ENCODE measurements at regions not wholly inside any gene's neighbourhood (a gene's known extent, or its start where the extent isn't known, plus 50 kb on each side); places are given as distances from the start of the nearest gene placed in this dataset.

- no peak for DNase-seq (ENCODE audit: low read depth)
Observed at GRCh38 chr2:223386189-223386588, 216.0 kb downstream of the SCG2 start.

GRCh38 chr2:223386984-223387383, 215.2 kb downstream of the SCG2 start:
- no peak for DNase-seq (ENCODE audit: low read depth)

- DNase-seq (ENCODE audit: low read depth) = no peak
Observed at GRCh38 chr2:223389624-223390023, 212.5 kb downstream of the SCG2 start.

- no peak for DNase-seq (ENCODE audit: low read depth)
Observed at GRCh38 chr2:223396993-223397392, 205.2 kb downstream of the SCG2 start.

GRCh38 chr2:223399357-223399957, 202.7 kb downstream of the SCG2 start:
- DNase-seq (ENCODE audit: low read depth) = no peak

GRCh38 chr2:223404616-223405015, 197.5 kb downstream of the SCG2 start:
- no peak for DNase-seq (ENCODE audit: low read depth)

- DNase-seq (ENCODE audit: low read depth) = peak; percentile 15
Observed at GRCh38 chr2:223414646-223415045, 187.5 kb downstream of the SCG2 start.

GRCh38 chr2:223415071-223415470, 187.1 kb downstream of the SCG2 start:
- DNase-seq (ENCODE audit: low read depth) = no peak

GRCh38 chr2:223416815-223417610, 185.1 kb downstream of the SCG2 start:
- no peak for DNase-seq (ENCODE audit: low read depth)

- DNase-seq (ENCODE audit: low read depth) = no peak
Observed at GRCh38 chr2:223418131-223418530, 184.0 kb downstream of the SCG2 start.

- no peak for DNase-seq (ENCODE audit: low read depth)
Observed at GRCh38 chr2:223418604-223419199, 183.5 kb downstream of the SCG2 start.

GRCh38 chr2:223420048-223420447, 182.1 kb downstream of the SCG2 start:
- no peak for DNase-seq (ENCODE audit: low read depth)

GRCh38 chr2:223431479-223431878, 170.7 kb downstream of the SCG2 start:
- no peak for DNase-seq (ENCODE audit: low read depth)

- no peak for DNase-seq (ENCODE audit: low read depth)
Observed at GRCh38 chr2:223433461-223433860, 168.7 kb downstream of the SCG2 start.

- DNase-seq (ENCODE audit: low read depth) = no peak
Observed at GRCh38 chr2:223437788-223438187, 164.4 kb downstream of the SCG2 start.

GRCh38 chr2:223439184-223439583, 163.0 kb downstream of the SCG2 start:
- no peak for DNase-seq (ENCODE audit: low read depth)

- no peak for DNase-seq (ENCODE audit: low read depth)
Observed at GRCh38 chr2:223439786-223440185, 162.4 kb downstream of the SCG2 start.

- no peak for DNase-seq (ENCODE audit: low read depth)
Observed at GRCh38 chr2:223442847-223443246, 159.3 kb downstream of the SCG2 start.

- DNase-seq (ENCODE audit: low read depth) = no peak
Observed at GRCh38 chr2:223450246-223450645, 151.9 kb downstream of the SCG2 start.

- no peak for DNase-seq (ENCODE audit: low read depth)
Observed at GRCh38 chr2:223457301-223457700, 144.9 kb downstream of the SCG2 start.

GRCh38 chr2:223459328-223459939, 142.7 kb downstream of the SCG2 start:
- DNase-seq (ENCODE audit: low read depth) = peak; percentile 47

GRCh38 chr2:223460209-223460608, 142.0 kb downstream of the SCG2 start:
- no peak for DNase-seq (ENCODE audit: low read depth)

Data from LHCN-M2 (cell line).